ENCODE measurements at regions not wholly inside any gene's neighbourhood (a gene's known extent, or its start where the extent isn't known, plus 50 kb on each side); places are given as distances from the start of the nearest gene placed in this dataset.

- TF ChIP-seq, protein P1, sequence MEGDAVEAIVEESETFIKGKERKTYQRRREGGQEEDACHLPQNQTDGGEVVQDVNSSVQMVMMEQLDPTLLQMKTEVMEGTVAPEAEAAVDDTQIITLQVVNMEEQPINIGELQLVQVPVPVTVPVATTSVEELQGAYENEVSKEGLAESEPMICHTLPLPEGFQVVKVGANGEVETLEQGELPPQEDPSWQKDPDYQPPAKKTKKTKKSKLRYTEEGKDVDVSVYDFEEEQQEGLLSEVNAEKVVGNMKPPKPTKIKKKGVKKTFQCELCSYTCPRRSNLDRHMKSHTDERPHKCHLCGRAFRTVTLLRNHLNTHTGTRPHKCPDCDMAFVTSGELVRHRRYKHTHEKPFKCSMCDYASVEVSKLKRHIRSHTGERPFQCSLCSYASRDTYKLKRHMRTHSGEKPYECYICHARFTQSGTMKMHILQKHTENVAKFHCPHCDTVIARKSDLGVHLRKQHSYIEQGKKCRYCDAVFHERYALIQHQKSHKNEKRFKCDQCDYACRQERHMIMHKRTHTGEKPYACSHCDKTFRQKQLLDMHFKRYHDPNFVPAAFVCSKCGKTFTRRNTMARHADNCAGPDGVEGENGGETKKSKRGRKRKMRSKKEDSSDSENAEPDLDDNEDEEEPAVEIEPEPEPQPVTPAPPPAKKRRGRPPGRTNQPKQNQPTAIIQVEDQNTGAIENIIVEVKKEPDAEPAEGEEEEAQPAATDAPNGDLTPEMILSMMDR (conservative IDR thresholded peaks at IDR 0.05) = no peak
- TF ChIP-seq ZFX (IDR thresholded peaks at IDR 0.05) = no peak
Measured at GRCh38 chr20:54897787-54898186, 422.4 kb downstream of the DOK5 start.
